ENCODE measurements at regions not wholly inside any gene's neighbourhood (a gene's known extent, or its start where the extent isn't known, plus 50 kb on each side); places are given as distances from the start of the nearest gene placed in this dataset.

DNA sequence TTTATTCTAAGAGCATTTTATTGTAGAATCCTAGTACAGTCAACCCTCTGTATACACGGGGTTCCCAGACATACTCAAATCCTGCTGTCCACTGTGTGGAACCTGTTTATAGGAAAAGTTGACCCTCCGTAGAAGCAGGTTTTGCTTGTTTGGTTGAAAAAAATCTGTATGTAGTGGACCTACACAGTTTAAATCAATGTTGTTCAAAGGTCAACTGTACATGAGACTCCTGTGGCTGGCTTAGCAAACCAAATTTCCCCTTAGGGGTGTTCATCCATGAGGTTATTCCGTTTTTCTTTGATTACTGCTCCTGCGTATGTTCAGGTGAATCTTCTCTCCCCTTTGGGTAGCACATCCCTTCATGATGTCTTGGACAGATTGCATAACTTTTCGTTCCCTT, 387.0 kb upstream of the ZFP64 start:
- CTCF ChIA-PET (ENCODE audit: low intra/inter-chr PET ratio, low total read pairs) = no interaction called here
- Histone ChIP-seq H3K4me2 (ENCODE audit: low read depth, low read length) (no peak overlapping the region), H3K36me3 (replicated peaks in 1 of 2; ENCODE audit: control insufficient read depth in 1 of 2, insufficient read depth in 2 of 2, low read length in 2 of 2) (no peaks in the 10 kb centered on the region)
- no peak for TF ChIP-seq TBL1XR1 (IDR thresholded peaks at IDR 0.05; ENCODE audit: borderline replicate concordance, low read length, partially characterized antibody)
- no peak for TF ChIP-seq MXD4 (CRISPR knock-in tag; IDR thresholded peaks at IDR 0.05)
- TF ChIP-seq HDAC6 (IDR thresholded peaks at IDR 0.05; ENCODE audit: low read depth, low read length) = no peak
- no peak for TF ChIP-seq SRSF9 (IDR thresholded peaks at IDR 0.05; ENCODE audit: borderline replicate concordance, insufficient read depth, low read depth, low read length, poor library complexity, severe bottlenecking)
- TF ChIP-seq ZNF550 (CRISPR knock-in tag; IDR thresholded peaks at IDR 0.05; ENCODE audit: borderline replicate concordance) = no peak
- TF ChIP-seq ONECUT2 (CRISPR knock-in tag; IDR thresholded peaks at IDR 0.05) = peak; percentile 47; the same call in 1 of the 2 replicates
- no peak for TF ChIP-seq ZNF251 (CRISPR knock-in tag; IDR thresholded peaks at IDR 0.05)
- TF ChIP-seq, protein P1, sequence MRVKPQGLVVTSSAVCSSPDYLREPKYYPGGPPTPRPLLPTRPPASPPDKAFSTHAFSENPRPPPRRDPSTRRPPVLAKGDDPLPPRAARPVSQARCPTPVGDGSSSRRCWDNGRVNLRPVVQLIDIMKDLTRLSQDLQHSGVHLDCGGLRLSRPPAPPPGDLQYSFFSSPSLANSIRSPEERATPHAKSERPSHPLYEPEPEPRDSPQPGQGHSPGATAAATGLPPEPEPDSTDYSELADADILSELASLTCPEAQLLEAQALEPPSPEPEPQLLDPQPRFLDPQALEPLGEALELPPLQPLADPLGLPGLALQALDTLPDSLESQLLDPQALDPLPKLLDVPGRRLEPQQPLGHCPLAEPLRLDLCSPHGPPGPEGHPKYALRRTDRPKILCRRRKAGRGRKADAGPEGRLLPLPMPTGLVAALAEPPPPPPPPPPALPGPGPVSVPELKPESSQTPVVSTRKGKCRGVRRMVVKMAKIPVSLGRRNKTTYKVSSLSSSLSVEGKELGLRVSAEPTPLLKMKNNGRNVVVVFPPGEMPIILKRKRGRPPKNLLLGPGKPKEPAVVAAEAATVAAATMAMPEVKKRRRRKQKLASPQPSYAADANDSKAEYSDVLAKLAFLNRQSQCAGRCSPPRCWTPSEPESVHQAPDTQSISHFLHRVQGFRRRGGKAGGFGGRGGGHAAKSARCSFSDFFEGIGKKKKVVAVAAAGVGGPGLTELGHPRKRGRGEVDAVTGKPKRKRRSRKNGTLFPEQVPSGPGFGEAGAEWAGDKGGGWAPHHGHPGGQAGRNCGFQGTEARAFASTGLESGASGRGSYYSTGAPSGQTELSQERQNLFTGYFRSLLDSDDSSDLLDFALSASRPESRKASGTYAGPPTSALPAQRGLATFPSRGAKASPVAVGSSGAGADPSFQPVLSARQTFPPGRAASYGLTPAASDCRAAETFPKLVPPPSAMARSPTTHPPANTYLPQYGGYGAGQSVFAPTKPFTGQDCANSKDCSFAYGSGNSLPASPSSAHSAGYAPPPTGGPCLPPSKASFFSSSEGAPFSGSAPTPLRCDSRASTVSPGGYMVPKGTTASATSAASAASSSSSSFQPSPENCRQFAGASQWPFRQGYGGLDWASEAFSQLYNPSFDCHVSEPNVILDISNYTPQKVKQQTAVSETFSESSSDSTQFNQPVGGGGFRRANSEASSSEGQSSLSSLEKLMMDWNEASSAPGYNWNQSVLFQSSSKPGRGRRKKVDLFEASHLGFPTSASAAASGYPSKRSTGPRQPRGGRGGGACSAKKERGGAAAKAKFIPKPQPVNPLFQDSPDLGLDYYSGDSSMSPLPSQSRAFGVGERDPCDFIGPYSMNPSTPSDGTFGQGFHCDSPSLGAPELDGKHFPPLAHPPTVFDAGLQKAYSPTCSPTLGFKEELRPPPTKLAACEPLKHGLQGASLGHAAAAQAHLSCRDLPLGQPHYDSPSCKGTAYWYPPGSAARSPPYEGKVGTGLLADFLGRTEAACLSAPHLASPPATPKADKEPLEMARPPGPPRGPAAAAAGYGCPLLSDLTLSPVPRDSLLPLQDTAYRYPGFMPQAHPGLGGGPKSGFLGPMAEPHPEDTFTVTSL (CRISPR knock-in tag; IDR thresholded peaks at IDR 0.05; ENCODE audit: borderline replicate concordance) = peak; percentile 19; the same call in 1 of the 2 replicates
- no peak for TF ChIP-seq ZNF562 (CRISPR knock-in tag; IDR thresholded peaks at IDR 0.05; ENCODE audit: borderline replicate concordance)
- TF ChIP-seq HNF4A (CRISPR knock-in tag; IDR thresholded peaks at IDR 0.05) = peak; percentile 51
- no peak for TF ChIP-seq ZFP36L1 (CRISPR knock-in tag; IDR thresholded peaks at IDR 0.05)
- no peak for TF ChIP-seq ZNF841 (CRISPR knock-in tag; IDR thresholded peaks at IDR 0.05; ENCODE audit: borderline replicate concordance)
- TF ChIP-seq REPIN1 (CRISPR knock-in tag; IDR thresholded peaks at IDR 0.05; ENCODE audit: borderline replicate concordance, low read depth) = no peak
- no peak for TF ChIP-seq KDM5A (IDR thresholded peaks at IDR 0.05; ENCODE audit: borderline replicate concordance, low read length)
- no peak for TF ChIP-seq HOXD1 (CRISPR knock-in tag; IDR thresholded peaks at IDR 0.05)
- TF ChIP-seq MAFK (conservative IDR thresholded peaks at IDR 0.05 in 1 of 2, IDR thresholded peaks at IDR 0.05 in 1 of 2; ENCODE audit: low read length in 2 of 2) = no peak
- TF ChIP-seq, protein P2, sequence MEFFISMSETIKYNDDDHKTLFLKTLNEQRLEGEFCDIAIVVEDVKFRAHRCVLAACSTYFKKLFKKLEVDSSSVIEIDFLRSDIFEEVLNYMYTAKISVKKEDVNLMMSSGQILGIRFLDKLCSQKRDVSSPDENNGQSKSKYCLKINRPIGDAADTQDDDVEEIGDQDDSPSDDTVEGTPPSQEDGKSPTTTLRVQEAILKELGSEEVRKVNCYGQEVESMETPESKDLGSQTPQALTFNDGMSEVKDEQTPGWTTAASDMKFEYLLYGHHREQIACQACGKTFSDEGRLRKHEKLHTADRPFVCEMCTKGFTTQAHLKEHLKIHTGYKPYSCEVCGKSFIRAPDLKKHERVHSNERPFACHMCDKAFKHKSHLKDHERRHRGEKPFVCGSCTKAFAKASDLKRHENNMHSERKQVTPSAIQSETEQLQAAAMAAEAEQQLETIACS (CRISPR knock-in tag; IDR thresholded peaks at IDR 0.05) = no peak
- TF ChIP-seq, protein P3, sequence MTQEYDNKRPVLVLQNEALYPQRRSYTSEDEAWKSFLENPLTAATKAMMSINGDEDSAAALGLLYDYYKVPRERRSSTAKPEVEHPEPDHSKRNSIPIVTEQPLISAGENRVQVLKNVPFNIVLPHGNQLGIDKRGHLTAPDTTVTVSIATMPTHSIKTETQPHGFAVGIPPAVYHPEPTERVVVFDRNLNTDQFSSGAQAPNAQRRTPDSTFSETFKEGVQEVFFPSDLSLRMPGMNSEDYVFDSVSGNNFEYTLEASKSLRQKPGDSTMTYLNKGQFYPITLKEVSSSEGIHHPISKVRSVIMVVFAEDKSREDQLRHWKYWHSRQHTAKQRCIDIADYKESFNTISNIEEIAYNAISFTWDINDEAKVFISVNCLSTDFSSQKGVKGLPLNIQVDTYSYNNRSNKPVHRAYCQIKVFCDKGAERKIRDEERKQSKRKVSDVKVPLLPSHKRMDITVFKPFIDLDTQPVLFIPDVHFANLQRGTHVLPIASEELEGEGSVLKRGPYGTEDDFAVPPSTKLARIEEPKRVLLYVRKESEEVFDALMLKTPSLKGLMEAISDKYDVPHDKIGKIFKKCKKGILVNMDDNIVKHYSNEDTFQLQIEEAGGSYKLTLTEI (CRISPR knock-in tag; conservative IDR thresholded peaks at IDR 0.05) = no peak

More for the DNA sequence above, 387.0 kb upstream of the ZFP64 start:
- no peaks in the 10 kb centered on the region for H3K4me1 ChIP-seq (ENCODE audit: insufficient read depth, low read length)
- no peak overlapping the region for H3K4me3 ChIP-seq (replicated peaks in 1 of 3; ENCODE audit: insufficient read depth in 1 of 3, low read depth in 2 of 3, low read length in 3 of 3)
- intact Hi-C loops (cut with micrococcal nuclease; ENCODE audit: unreplicated experiment) (no loop called here), in situ Hi-C loops (cut with HindIII; ENCODE audit: extremely low pct_ligation_motif_present, low pct_unique_long_range_greater_than_20kb) (no loop called here)
- 11% methylated on average over 5 of the region's 5 CpGs for WGBS (ENCODE audit: low lambda C conversion rate)
- H3K9ac ChIP-seq (ENCODE audit: insufficient read depth, low read depth, low read length) = no peak overlapping the region
- no peaks in the 10 kb centered on the region for H3K27me3 ChIP-seq (ENCODE audit: control insufficient read depth in 1 of 2, insufficient read depth in 2 of 2, low read length in 2 of 2)
- no peak overlapping the region for H2AFZ ChIP-seq (ENCODE audit: low read length)
- peak; percentile 4 for FAIRE-seq
- peaks cover 62% of the 10 kb centered on the region for H3K9me3 ChIP-seq (ENCODE audit: low read length)
- DNase-seq (ENCODE audit: low spot score) = no peak
- POLR2A ChIA-PET = no interaction called here
- no peaks in the 10 kb centered on the region for H3K79me2 ChIP-seq (ENCODE audit: insufficient read depth, low read length)
- no TSS peak for BruUV-seq (replicated peaks)
- no peaks in the 10 kb centered on the region for H4K20me1 ChIP-seq (ENCODE audit: insufficient read depth, low read length)
- ATAC-seq = peak; percentile 83
- H3K27ac ChIP-seq (ENCODE audit: extremely low read length, insufficient read depth, low read length) = no peak overlapping the region
